ENCODE measurements at regions not wholly inside any gene's neighbourhood (a gene's known extent, or its start where the extent isn't known, plus 50 kb on each side); places are given as distances from the start of the nearest gene placed in this dataset.

DNA sequence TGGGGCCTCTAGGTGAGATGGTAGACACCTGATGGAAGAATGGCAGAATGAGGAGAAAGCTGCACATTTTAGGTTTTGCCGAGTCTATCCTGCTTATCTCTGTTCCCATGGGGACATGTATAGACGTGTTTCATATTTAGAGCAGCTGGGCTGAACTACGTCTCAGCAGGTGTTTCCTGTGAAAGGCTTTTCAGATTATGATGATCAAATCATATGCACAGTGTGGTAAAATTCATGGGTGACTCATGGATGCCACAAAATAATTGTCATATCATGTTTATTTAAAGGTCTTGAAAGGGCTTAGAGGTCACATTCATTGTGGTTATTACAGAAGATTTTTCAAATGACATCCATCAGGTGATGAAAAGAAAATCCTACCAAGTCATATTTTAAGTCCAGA lies 90.5 kb downstream of the ICOS start:
- TF ChIP-seq, protein P1, sequence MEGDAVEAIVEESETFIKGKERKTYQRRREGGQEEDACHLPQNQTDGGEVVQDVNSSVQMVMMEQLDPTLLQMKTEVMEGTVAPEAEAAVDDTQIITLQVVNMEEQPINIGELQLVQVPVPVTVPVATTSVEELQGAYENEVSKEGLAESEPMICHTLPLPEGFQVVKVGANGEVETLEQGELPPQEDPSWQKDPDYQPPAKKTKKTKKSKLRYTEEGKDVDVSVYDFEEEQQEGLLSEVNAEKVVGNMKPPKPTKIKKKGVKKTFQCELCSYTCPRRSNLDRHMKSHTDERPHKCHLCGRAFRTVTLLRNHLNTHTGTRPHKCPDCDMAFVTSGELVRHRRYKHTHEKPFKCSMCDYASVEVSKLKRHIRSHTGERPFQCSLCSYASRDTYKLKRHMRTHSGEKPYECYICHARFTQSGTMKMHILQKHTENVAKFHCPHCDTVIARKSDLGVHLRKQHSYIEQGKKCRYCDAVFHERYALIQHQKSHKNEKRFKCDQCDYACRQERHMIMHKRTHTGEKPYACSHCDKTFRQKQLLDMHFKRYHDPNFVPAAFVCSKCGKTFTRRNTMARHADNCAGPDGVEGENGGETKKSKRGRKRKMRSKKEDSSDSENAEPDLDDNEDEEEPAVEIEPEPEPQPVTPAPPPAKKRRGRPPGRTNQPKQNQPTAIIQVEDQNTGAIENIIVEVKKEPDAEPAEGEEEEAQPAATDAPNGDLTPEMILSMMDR (conservative IDR thresholded peaks at IDR 0.05; ENCODE audit: low read length): no peak
- TF ChIP-seq EZH2phosphoT487 (IDR thresholded peaks at IDR 0.05; ENCODE audit: borderline replicate concordance): no peak
